Colon (tissue), 2 donors: ENCODE measurements at regions not wholly inside any gene's neighbourhood (a gene's known extent, or its start where the extent isn't known, plus 50 kb on each side); places are given as distances from the start of the nearest gene placed in this dataset.

Source experiments
- FAIRE-seq: peaks from 2 replicates; lab custom pipeline; 2012; peaks lifted over from hg19 to GRCh38; lab: Jason Lieb, UNC
- donor health status: control.
- donor health status: control.

- FAIRE-seq: no peak
These were observed 290.9 kb downstream of the CDC5L start for GRCh38 chr6:44678252-44678935.

GRCh38 chr6:44679438-44680201, 292.1 kb downstream of the CDC5L start:
- no peak for FAIRE-seq

GRCh38 chr6:44680202-44680720, 292.8 kb downstream of the CDC5L start:
- no peak for FAIRE-seq

DNA sequence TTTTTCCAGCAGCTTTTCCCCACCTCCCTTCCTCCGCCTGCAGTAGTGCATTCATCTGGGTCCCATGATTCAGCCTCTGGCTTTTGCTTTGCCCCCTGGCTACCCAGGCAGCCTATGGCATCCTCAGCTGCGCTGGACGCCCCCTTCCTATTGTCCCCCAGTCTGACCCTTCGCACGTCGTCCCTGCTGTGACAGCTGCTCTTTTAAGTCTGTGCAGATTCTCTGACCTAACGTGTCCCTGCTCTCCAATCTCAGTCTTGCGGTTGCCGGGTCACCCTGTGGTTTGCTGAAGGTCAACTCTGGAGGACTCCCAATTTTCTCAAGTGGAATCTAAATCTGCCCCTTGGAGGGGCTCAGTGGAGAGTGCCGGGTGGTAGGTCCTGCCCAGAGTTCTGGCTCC, 294.3 kb downstream of the CDC5L start:
- no peak for FAIRE-seq

DNA sequence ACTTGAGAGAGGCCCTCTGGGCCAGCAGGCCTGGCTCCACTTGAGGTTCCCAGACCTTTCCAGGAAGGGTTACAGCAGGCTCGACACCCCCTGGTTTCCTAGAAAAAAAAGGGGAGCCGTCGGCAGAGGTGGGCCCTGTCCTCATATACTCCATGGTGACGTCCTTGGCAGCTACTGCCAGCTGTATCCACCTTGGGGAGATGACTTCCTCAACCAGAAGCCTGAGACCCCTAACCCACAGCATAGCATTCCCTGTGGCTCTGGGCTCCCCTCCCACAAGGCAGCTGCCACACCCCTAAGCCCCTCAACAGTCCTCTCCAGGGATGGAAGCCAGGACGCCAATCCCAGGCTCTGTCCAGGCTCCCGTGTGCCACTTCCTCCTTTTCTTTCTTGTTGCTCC, 294.8 kb downstream of the CDC5L start:
- FAIRE-seq: no peak

DNA sequence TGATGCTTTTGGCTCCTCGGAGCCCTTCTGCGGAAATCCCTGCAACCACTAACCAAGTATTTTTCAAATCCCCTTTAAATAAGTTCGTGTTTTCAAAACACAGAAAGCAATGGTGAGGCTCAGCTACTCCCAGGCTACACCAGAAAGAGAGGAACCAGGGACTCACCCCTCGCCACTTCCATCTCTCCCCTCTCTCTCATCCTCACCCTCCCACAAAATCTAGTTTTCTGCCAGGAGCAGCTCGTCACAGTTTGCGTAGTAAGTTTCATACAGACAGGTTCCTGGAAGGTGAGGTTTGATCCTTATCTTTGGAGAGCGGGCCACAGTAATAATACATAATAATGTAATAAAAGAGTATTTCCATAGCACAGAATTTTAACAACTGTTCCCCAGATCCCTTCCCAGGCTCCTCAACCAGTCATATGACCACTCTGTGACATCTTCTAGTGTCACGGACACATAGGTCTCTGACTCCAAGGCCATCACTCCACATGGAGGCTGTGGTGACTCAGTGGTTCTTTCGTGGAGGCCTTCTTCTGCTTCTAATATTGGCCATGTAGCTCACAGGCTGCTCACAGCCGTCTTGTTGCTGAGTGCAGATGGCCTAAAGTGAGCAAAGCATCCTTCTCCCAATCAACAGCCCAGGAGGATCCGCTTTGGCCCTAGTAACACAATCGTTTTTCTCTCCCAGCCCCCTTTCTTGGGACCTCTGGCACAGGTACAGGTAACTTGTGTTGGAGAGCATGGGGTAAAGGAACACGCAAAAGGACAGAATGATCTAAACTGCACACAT, 295.7 kb downstream of the CDC5L start:
- no peak for FAIRE-seq

DNA sequence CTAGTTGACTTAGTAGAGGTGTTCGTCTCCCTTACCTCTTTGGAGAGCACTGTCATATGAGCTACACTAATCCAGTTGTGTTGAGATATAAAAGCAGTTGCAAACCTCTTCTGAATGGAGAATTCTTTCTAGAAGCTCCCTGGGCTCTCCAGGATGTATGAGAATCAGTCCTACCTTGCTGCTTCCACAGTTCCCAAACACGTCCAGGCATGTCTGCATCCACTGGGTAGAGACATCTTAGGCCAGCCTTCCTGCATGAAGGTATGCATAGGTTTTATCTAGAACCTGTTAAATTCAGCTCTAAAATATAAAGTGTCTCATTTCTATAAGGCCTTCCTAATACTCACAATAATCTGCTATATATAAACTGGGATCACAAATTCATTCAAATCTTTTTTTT, 297.7 kb downstream of the CDC5L start:
- no peak for FAIRE-seq

GRCh38 chr6:44696099-44696498, 308.6 kb downstream of the CDC5L start:
- no peak for FAIRE-seq

GRCh38 chr6:44696686-44697085, 309.2 kb downstream of the CDC5L start:
- FAIRE-seq: no peak

GRCh38 chr6:44697327-44697726, 309.8 kb downstream of the CDC5L start:
- FAIRE-seq: no peak

DNA sequence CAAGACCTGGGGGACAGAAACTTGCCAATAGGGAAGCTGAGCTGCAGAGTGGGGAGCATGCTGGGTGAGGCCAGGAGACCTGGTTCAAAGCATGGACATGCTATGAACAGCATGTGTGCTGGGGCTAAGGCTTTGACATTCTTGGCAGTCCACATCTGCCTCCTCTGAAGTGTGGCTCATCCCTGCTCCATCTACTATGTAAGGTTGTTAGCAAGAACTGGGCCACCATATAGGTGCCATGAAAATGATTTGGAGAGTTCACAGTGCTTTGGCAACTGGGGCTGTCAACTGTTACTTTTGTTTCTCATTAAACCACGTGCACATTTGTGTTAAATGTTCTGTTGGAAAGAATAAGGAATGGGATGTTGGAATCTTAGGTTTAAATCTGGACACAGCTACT, 311.1 kb downstream of the CDC5L start:
- FAIRE-seq: no peak

GRCh38 chr6:44699082-44699481, 311.6 kb downstream of the CDC5L start:
- no peak for FAIRE-seq

DNA sequence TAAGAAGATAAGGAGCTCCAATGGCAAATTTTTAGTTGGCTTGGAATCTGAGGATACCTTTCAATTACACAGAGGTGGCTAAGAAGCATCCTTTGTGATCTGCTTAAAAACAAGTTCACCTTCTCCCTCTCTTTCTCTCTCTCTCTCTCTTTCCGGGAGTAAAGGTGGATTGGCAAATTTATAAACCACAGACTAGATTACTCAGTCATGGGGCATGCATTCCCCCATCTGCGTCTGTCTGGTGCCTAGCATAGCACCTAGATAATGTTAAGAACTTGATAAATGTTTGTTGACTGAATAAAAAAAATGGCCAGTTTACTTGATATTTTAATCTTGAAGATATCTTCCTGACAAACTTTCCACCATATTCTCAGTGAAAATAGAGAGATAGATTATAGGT, 312.3 kb downstream of the CDC5L start:
- FAIRE-seq: no peak

GRCh38 chr6:44700422-44700821, 312.9 kb downstream of the CDC5L start:
- FAIRE-seq: no peak

- no peak for FAIRE-seq
These were observed 313.6 kb downstream of the CDC5L start for GRCh38 chr6:44701038-44701636.

DNA sequence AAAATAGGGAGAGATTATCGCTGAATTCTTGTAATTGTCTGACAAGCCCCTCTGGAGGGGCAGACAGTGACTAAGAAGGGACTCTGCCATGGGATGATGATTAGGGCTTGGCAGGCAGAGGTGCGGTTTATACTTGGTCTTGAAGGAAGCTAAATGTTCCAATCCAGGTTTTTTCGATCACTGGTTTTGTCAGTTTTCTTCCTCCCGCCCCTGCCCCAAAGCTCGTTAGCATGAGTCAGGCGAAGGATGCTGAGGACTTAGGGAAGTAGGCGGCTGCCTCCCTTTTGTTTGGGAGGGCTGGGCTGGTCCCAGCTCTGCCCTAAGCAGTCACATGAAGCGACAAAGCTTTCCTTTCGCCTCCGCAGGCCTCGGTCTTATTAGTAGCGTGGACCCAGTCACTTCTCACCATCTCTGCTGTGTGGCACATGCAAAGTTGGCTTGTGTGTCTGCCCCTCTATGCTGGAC, 314.2 kb downstream of the CDC5L start:
- FAIRE-seq: no peak

DNA sequence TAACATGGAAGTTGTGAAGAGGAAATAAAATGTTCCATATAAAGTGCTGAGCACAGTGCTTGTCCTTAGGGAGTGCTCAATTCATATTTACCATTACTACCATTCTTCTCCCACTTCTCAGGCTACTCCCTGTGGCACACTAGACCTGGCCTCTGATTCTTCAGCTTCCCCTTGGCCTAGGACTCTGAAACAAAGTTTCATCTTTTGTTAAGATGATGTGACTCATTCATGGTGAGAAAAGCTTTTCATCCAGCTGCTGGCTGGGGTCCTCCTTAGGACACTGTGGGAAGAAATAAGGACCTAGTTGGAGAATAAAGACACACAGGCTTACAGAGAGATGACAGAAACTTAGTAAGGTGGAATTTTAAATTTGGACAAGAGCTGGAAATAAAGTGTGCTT, 314.8 kb downstream of the CDC5L start:
- no peak for FAIRE-seq

DNA sequence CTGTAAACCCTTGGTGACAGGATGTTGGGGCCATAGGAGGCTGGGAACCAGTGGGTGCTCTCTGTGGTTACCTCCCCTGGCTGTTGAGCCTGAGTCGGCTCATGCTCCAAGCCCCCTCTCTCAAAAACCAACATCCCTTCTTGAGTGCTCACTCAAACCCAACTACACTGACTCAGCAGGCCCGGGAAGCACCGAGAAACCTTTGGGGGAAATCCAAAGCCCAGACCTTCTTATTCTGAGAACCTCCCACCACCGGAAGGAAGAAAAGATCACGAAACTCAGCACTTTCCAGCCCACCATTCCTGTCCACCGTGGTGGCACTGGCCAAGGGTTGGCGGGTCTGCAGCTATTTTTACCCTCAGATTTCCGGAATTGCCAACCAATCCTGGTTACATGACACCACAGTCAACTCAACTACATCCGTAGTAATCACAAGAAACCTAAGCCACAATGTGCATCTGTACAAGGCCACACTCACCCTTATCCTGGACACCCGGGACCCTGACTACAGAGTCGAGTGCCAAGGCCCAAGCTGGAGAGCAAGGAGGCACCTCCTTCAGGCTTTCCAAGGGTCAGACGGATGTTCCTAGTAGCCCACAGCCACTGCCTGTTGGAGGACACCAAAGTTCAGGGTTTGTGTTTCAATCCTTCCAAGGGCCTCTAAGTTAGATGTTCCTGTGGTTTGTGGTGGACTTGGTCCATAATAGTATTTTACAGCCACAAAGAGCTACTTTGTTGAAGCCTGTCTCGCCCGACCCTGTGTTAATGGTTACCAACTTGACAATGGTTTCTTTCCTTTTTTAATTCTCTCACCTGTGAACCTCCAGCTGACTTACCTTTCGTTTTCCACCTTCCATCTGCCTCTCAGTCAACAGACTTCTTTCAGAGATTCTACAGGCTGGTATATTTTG, 317.0 kb downstream of the CDC5L start:
- FAIRE-seq: no peak

- FAIRE-seq: no peak
These were observed 318.1 kb downstream of the CDC5L start for GRCh38 chr6:44705596-44705995.

GRCh38 chr6:44706011-44706410, 318.5 kb downstream of the CDC5L start:
- no peak for FAIRE-seq

- FAIRE-seq: no peak
These were observed 320.7 kb downstream of the CDC5L start for GRCh38 chr6:44708208-44708607.
